GM18508 (cell line): ENCODE measurements at regions not wholly inside any gene's neighbourhood (a gene's known extent, or its start where the extent isn't known, plus 50 kb on each side); places are given as distances from the start of the nearest gene placed in this dataset.

Experiments used
- ATAC-seq: cut with Tn5 transposase; IDR thresholded peaks from one replicate; pipeline ENCODE4 v1.9.1; 2021; ENCODE audit warnings: moderate number of reproducible peaks; ENCODE audit not compliant: insufficient read depth, unreplicated experiment

DNA sequence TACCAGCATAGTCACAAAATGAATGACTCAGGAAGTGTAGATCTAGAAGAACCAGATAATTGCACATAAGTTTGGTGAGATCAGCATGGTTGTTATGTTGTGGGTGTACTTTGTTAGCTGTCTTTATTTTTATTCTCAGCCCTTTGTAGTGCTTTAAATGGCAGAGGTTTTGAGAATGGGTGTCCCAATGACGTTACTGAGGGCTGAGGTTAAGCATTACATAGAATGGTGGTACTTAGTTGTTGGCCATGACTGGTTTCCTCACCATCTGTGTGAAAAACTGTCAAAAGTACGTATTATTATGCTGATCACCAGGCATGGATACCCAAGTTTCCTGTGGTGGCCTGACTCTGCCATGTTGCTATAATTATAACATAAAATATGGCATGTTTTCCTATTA lies 165.8 kb downstream of the UBE2E3 start:
- ATAC-seq: no peak

DNA sequence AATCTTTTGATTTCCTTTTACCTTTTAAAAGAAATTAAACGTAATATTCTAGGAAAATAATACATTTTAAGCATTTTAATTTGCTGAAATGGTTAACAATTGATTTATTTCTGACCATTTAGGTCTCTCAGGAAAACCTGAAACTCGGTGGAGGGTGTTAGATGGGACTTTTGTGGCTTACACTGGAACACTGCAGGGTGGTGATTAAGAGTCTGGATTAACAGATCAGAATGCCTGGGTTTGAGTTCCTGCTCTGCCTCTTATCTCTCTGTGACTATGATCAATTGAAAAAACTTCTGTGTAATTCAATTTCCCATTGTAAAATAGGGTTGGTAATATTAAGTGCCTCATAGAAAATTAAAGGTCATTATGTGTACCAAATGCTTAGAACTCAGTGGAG lies 168.7 kb downstream of the UBE2E3 start:
- ATAC-seq: no peak

DNA sequence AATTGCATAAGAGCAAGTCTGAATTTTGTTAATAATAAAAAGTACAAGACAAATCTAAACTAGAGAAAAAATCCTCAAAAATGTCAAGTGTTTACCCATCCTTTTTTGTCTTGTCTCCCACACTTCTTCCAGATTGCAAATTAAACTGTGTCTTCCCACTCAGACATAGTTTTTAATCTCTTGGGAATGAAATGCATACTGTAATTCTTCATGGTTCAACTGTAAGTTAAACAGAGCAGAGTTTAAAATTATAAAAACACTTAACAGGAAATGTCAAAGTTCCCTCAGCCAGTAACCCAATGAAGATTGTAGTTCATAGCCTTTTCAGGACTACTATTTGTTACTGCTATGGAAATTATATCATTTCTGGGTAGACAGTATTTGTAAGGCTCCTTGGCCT lies 171.8 kb downstream of the UBE2E3 start:
- no peak for ATAC-seq

DNA sequence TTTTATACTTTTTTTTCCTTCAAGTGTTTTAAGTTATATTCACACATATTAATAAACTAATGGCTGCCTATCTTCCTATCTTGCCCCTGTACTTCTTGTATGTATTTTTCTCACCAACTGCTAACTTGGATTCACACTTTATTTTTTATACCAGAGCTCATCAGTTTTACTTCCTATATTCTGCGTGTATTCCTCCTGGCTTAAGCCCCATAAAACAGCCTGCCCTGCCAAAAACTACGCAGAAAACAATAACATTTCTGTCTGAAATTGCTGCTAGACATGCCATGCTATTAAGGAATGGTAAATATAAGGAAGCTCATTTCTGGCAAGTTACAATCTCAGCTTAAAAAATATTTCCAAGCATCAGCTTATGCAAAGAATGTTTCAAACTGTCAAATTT lies 172.3 kb downstream of the UBE2E3 start:
- no peak for ATAC-seq

DNA sequence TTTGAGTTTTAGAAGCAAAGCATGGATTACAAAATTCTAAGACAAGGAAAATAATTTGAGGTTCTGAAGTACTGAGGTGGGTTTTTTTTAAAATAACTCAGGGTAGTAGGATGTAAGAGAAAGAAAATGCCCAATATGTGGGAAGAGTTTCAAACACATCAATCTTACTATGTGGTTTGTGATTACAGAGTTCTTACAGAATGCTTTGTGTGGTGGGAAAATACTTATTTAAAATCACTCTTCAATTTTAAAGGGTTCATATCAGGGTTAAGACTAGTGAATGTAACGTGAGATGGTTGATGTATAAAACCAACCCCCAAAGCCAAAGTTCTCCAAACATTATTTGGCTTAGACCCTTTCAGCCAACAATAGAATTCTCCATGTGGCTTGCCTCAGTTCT lies 173.5 kb downstream of the UBE2E3 start:
- ATAC-seq: no peak

DNA sequence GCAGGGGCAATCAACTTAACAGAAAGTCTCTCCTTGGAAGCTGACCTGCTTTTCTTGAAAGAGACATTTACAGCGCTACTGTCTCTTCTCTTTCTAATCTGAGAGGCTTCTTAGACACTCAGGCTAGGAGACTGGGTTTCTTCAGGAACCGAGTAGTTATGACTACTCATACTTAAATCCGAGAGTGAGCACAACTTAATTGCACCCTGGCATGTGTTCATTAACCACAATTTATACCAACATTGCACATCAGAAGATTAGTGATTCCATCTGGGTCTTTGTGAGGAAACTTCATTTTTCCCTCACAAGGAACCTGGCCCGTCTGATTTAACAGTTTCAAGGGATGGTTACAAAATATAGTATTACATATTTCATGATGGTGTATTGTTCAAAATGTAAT lies 176.9 kb downstream of the UBE2E3 start:
- no peak for ATAC-seq

DNA sequence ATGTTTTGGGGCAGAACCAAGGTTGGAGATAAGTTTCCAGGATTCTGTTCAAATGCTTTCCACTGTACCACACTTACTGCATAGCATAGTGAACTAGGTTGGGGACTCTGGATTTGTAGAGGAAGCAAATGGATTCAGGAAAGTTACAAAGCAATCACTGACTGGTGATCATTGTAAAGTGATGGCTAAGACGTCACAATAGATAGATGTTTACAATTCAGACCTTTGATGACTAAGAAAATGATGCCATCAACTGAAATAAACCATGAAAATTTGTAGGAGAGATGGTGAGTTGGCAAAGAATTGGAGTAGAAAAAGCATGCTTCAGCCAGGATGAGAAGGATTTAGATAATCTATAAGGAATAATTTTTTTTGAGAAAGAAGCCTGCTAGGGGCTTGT lies 178.0 kb downstream of the UBE2E3 start:
- no peak for ATAC-seq

DNA sequence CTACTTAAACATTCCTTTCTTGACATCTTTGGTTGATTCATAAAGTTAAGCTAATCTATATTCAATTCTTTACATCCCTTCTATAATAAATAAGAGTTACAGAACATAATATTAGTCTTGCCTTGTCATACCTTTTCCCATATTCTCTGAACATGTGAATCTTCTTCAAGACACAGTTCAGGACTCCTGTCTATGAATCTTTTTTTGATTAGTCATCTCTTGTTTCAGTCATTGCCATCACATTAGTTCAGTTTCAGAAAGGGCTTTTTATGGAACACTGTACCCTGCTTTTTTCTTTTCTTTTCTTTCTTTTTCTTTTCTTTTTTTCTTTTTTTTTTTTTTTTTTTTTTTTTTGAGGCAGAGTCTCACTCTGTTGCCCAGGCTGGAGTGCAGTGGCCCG lies 181.2 kb downstream of the UBE2E3 start:
- no peak for ATAC-seq

DNA sequence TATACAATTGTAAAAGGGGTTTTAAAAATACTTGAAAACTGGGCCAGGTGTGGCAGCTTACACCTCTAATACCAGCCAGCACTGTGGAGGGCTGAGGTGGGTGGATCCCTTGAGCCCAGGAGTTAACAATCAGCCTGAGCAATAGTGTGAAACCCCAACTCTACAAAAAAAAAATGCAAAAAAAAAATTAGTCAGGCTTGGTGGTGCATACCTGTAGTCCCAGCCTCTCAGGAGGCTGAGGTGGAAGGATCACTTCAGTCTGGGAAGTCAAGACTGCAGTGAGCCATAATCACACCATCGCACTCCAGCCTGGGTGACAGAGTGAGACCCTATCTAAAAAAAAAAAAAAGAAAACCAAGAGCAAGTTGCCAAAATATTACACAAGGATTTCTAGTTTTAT lies 182.7 kb downstream of the UBE2E3 start:
- ATAC-seq: no peak

DNA sequence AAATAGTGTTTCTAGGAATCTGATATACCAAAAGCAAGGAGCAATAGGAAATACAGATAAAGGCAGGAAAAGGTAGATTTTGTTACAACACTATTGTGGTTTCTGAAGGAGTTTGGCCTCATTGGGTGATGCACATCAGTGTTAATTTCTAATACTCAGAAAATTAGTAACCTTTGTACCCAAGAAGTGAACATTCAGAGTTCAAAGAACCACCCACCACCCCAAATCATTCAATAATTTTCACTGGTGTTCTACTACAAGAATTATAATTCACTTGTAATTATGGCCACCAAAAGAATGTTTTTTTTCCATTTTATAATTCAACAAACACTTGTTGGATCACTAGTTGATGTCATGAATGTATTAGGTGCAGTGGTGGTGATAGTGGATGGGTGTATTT lies 183.3 kb downstream of the UBE2E3 start:
- no peak for ATAC-seq

DNA sequence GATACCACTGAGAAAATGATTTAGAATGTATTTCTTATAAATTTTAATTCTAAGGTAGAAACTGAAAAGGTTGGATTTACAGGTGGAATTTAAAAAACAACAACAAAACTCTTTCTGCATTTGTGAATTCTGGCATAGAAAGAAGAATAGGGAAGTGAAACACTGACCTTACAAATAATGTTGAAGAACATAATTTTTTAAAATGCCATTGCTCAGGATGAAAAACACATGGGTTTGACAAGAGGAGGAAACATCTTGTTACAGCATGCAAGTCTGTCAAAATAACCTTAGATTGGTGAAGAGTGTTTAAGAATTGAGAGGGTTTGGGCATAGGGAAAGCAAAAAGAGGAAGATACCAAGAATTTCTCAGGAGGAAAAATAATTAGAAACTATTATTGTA lies 184.3 kb downstream of the UBE2E3 start:
- ATAC-seq: peak; percentile 34

DNA sequence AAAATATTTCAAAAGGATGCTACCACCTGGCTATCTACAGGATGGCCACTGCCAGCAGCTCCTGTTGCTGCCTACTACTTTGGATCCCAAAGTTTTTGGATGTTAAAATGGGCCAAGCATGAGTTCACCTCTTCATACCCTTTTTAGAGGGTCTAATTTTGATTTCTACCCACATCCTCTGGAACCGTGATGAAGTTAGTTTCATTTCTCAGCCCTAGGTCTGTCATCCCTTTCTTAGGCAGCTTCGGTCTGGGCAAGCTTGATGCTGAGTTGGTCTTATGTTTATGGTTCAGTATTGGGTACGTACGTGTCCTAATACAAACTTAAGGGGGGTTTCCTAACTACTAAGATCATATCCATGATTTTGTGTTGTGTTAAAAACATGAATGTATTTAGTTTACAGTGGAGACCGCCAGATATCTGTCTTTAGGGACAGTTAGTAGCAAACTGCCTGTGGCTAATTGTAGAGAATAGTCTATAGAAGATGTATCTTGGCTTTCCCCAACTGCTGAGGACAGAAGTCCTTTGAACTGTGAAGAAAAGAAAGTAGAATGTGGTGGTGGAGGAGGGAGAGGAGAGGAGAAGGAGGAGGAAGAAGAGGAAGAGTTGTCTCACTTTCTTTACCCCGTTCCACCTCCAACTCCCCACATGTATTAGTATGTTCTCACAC lies 184.9 kb downstream of the UBE2E3 start:
- ATAC-seq: peak; percentile 44

DNA sequence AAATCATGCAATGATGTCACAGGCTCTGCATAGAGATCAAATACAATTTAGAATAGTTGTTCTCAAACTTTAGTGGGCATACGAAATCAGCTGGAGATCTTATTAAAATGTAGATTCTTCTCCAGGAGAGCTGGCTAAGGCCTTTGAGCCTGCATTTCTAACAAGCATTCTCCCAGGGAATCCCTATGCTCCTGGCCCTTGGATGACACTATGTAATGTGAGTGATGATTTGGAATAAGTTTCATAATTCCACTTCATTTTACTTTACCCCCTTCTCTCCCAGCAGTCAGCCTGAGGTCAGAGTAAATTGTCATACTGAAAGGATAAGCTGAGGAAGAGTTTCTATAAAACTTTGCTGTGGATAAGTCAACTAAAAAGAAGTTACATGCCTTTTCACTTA lies 189.1 kb downstream of the UBE2E3 start:
- no peak for ATAC-seq

DNA sequence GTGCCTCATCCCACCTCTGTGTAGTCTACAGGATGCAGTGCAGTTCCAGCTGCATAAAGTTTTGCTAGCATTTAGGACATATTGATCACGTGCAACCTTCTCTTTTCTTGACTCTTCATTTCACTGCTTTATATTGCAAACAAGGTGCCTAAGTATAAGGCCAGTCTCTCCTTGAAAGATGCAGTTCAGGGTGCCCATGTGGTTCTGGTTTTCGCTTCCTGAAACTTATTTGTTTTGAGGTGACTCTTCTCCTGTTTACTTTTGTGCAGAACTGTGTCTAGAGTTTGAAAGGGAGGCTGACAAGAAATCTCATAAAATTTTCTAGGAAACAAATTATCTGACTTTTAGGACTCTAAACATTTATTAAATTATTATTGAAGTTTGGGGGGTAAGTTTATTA lies 189.9 kb downstream of the UBE2E3 start:
- no peak for ATAC-seq

DNA sequence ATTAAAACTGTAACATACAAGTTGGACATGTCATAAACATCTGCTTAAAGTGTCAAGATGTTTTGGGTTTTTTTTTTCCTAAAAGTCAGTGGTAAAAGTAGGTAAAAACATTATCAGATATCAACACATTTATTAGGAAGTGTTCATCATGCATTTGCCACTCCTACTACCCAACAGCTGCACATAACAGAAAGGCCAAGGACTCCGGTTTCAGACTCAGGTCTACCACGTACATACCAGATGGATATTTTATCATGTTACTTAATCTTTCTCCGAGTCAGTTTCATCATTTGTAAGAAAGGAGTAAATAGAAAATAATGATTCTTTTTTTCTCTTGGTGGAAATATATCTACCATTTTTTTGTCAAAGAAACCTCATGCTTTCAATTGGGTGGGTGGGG lies 192.3 kb downstream of the UBE2E3 start:
- no peak for ATAC-seq

DNA sequence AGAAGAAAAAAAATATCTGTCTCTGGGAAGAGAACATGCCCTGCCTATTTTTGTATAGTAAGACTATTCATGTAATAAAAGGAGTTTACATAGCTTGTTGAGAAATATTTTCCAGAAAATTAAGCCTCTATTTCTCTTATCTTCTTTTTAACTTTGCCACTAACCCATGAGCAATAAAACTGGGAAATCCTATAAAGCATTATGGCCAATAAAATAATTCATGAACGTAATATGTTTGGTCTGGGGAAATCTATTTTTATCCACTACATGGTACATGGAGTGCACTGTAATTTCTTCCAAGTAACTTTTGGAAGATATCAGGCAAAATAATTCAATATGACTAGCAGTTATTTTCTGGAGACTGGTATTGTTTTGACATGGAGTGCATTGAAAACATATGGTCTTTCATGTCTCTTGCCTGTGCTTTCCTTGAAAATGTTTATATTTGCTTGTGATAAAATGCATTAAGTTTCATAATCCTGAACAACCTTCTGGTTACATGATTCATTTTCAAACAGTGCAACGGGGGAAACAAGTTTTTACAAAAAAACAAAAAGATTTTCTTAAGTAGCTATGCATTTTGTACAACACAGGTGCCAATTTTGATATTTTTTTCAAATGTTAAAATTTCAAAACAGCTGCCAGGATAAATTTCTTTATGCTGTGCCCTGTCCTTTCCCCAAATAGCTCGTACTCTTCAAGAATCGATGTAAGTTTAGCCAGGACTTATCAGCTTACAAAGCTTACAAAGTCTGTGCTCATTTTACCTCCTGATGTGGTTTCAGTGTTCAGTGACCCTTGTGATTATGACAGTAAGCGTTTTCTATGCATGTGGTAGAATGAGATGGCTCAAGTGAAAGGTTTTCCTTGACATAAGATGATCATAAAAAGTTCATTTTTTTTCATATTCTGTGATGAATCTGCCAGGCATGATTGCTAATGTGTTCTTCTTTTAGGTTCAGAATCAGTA lies 194.5 kb downstream of the UBE2E3 start:
- no peak for ATAC-seq

DNA sequence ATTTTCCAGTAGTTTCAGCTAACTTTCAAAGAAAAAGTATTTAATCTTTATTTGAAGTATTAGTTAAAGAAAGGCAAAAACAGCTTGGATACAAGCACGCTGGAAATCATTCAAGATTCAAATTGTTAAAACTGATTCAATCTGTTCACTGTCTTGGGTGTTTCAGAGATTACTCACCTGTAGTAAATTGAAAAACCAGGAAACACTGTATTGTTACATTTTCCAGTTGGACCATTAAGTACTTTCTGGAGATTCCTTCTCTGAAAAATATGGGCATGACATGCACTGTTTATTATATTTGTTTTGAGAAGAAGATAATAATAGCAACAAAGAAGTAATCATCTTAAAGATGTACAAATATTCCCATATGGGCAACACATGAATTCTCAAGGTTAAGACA lies 196.1 kb downstream of the UBE2E3 start:
- ATAC-seq: no peak

DNA sequence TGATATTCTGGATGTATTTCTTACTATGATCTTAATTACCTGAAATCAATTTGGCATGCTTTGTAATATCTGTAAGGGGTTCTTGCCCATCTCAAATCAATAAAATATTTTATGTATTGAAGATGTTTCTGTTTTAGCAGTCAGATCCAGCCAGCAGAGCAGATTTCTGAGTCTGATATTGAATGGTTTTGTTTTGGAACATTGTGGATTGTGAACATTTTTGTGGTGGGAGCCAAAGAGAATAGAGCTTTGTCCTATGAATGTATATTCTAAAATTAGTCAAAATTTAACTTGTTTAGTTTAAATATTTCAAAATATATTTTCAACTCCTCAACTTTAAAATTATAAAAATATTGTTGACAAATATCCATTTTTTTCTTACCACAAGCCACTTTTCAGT lies 197.0 kb downstream of the UBE2E3 start:
- no peak for ATAC-seq

DNA sequence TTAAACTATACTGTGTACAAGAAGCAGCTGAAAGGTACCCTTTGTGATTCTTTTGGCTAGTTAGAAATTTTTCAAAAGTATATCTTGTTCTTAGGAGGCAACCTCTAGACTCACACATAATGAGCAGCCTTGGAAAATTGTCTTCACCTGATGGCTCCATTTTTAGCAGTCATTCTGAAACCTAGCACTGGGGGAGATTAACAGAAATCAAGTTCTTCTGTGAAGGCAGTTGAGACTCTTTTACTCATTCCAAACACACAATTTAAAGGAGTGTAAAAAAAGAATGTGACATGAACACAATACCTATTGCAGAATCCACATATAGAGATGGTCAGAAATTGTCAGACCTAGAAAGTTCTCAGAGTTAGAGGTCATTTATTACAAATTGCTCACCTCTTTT lies 197.7 kb downstream of the UBE2E3 start:
- ATAC-seq: no peak

DNA sequence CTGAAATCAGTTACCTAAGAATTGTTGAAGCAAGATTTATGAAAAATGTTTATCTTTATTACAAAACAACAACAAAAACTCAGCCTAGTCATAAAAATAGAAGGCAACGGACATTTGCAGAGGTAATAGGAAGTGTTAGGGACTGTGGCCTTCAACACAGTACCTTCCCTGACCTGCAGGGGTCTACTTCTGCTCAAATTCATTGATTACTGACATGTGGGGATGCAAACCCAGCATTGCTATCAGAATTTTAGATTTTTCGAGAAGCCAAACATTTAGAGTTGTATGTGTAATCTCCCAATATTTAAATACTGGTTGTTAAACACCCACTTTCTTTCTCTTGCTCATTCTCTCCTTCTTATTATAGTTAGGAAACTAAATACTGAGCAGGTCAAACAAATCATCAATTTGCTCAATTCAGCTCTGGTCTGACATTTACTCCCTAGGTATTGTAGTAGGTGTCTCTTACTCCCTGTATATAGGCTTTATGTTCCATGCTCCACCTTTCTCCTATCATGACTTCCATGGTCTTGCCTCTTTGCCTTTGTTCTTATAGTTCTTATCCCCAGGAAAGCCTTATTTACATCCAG lies 198.5 kb downstream of the UBE2E3 start:
- no peak for ATAC-seq

DNA sequence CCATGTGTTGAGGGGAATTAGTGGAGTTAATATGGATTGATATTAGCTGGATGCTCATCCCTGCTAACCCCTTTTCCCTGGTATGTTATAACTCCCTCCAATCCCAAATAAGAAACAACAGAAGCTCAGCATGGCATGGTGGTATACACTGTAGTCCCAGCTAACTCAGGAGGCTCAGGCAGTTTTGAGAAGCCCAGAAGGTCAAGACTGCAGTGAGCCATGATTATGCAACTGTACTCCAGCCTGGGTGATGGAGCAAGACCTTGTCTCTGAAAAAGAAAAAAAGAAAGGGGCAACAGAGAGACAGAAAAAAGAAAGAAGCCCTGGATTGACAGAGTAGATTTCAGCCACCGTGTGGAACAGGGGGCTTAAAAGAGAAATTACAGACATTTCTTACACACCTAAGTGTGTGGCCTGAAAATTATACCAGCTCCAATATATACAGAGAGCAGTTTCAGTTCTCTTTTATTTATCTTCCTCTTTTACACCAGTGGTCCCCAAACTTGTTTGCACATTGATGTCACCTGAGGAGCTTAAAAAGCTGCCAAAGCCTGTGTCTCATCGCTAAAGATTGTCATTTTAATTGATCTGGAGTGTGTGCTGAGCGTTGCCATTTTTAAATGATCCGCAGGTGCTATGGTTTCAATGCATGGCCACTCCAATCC lies 203.6 kb downstream of the UBE2E3 start:
- peak; percentile 91 for ATAC-seq
